ENCODE measurements at regions not wholly inside any gene's neighbourhood (a gene's known extent, or its start where the extent isn't known, plus 50 kb on each side); places are given as distances from the start of the nearest gene placed in this dataset.

DNA sequence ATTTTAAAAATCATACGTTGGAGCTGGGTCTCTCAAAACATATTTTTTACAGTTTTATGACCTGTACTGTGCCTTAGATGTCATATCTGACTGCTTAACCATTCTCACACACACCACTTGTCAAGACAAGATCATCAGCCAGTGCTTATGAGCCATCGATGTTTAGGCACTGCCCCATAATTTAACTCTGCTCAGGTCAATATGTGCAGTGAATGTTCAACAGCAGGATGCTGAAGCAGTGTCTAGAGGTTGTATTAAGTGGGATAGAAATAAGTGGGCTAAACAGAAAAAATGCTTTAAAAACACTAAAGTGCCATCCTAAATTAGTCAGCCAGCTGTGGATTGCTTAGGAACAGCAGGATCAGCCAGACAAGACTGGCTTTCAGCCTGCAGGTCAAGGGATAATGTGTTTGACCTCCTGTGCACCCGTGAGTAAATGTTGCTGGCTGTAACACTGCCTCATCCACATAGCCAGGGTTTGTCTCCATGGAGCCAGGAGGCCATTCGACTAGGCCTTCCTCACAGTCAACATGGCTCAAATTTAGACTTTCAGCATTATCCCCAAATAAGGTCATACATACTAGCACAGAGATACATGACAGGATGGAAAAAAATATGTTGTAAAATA lies 139.0 kb upstream of the NXPH2 start:
- TF ChIP-seq, protein P1, sequence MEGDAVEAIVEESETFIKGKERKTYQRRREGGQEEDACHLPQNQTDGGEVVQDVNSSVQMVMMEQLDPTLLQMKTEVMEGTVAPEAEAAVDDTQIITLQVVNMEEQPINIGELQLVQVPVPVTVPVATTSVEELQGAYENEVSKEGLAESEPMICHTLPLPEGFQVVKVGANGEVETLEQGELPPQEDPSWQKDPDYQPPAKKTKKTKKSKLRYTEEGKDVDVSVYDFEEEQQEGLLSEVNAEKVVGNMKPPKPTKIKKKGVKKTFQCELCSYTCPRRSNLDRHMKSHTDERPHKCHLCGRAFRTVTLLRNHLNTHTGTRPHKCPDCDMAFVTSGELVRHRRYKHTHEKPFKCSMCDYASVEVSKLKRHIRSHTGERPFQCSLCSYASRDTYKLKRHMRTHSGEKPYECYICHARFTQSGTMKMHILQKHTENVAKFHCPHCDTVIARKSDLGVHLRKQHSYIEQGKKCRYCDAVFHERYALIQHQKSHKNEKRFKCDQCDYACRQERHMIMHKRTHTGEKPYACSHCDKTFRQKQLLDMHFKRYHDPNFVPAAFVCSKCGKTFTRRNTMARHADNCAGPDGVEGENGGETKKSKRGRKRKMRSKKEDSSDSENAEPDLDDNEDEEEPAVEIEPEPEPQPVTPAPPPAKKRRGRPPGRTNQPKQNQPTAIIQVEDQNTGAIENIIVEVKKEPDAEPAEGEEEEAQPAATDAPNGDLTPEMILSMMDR (IDR thresholded peaks at IDR 0.05), result no peak

DNA sequence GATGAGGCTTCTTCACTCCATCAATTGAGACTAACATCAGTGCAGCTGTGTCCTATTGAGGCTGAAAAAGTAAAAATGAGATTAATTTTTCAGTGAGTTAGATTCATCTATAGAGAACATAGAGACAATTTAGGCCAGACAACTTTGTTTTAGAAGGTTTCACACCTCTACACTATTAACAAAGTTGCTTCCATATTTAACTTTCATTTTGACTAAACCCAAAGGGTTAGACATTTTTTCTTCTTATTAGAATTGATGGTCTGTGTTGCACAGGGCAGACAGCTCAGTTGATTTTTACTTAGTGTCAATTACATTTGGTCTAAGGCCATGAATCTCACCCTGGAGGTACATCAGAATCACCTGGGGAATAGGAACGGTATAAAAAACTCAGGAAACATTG lies 130.2 kb upstream of the NXPH2 start:
- TF ChIP-seq, protein P1 (IDR thresholded peaks at IDR 0.05), result no peak

DNA sequence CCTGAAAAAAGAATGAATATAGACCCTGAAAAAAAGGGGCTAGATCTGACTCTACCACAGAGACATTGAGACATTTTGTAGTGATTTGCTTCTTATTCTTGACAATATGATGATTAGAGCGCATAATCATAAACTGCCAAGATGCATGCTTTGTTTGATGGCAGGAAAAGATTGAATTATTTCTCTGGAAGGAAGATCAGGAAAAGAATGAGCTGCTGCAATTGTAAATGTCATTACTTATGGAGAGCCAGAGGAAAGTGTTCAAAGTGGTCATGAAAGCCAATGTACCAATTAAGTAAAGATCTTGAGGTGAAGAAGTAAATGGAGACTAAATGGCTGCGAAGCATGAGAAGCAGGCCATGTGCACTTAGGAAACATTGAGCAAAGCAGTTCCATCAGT lies 126.4 kb upstream of the NXPH2 start:
- TF ChIP-seq, protein P1 (IDR thresholded peaks at IDR 0.05), result no peak

DNA sequence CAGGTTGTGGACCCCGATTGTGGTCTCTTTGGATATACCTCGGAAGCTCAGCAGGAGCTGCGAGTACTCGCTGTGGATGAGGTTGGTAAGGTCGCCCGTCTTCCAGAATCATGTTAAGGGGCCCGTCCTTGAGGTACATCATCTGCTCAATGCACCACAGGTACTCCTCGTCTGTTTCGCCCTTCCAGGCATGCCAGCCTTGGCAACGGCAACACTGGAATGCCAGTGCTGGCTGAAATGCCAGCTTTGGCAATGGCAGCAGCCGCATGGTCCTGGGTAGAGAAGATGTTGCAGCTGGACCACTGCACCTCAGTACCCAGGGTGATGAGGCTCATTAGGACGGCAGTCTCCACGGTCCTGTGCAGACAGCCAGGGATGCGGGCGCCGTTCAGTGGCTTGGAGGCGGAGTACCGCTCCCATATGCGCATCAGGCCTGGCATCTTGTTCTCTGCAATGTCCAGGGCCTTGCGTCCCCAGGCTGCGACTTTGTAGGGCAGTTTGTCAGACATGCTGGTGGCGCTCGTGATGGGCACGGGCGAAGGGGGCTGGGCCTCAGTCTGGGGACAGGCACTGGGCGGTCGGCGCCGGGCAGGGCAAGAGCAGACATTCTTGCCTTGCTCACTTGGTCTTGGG lies 122.2 kb upstream of the NXPH2 start:
- TF ChIP-seq, protein P1 (IDR thresholded peaks at IDR 0.05), result no peak

DNA sequence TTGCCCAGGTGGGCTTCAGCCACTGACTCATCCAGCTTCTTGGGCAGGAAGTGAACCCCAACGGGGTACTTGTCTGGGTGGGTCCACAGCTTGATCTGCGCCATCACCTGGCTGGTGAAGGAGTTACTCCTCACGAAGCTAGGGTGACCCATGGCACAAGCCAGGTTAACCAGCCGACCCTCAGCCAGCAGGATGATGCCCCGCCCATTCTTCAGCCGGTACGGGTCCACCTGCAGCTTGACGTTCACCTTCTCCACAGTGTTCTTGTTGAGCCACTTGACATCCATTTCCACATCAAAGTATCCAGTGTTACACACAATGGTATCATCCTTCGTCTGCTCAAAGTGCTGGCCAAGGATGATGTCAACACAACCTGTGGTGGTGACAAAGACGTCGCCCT lies 121.3 kb upstream of the NXPH2 start:
- TF ChIP-seq, protein P1 (IDR thresholded peaks at IDR 0.05), result no peak

DNA sequence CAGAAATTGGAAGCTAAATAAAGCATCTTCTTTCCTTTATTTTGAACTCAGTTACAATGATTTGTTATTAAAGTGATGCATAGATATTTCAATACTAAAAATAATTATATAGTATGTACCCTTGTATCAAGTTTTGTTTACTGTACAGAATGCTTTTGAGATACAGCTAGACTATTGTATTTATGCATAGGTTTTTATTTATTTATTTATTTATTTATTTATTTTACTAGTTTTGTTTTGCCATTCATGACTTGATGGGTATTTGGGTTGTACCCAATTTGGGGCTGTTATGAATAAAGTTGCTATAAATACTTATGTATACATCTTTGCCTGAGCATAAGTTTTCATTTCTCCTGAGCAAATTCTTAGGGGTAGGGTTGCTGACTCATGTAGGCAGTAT lies 118.7 kb upstream of the NXPH2 start:
- TF ChIP-seq, protein P1 (IDR thresholded peaks at IDR 0.05), result no peak

DNA sequence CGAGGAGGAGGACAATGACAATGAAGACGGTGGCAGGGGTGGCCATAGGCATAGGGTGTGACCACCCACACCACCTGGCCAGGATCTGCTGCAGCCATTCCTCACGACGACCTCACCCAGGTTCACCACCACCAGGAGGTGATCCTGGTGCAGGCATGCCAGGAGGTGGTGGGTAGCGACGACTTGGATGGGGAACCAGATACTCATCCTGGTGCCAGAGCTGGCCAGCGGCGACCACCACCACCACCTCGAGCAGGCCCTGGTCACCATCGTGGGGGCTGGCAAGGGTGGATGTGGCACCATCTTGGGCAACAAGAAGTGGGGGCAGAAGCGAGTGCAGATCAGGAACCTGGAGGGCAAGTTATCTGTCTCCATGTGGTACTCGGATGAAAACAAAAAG lies 117.1 kb upstream of the NXPH2 start:
- TF ChIP-seq, protein P1 (IDR thresholded peaks at IDR 0.05), result no peak
